SHP77 (cell line): ENCODE measurements at regions not wholly inside any gene's neighbourhood (a gene's known extent, or its start where the extent isn't known, plus 50 kb on each side); places are given as distances from the start of the nearest gene placed in this dataset.

Experiments used
- DNase-seq, 2 experiments: peaks; one replicate each; lab custom pipeline; 2025; lab: John Stamatoyannopoulos, UW

DNA sequence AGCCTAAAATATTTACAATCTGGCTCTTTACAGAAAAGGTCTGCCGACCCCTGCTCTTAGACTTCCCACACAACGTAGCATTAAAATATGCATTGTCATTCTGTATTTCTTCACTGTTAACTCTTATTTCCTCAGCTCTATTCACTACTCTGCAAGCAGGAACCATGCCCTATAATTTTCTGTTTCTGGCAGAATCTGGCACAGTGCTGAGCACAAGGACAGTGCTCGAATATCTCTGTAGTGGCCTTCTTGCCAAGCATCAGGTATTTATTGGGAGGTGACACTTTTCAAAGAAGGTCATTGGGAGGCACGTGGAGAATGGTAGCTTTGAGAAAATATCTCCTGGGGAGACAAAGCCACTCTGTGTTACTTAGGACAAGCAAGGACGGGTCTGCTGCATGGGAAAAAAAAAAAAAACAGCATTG lies 77.9 kb downstream of the PSMG1 start:
- DNase-seq, result no peak

DNA sequence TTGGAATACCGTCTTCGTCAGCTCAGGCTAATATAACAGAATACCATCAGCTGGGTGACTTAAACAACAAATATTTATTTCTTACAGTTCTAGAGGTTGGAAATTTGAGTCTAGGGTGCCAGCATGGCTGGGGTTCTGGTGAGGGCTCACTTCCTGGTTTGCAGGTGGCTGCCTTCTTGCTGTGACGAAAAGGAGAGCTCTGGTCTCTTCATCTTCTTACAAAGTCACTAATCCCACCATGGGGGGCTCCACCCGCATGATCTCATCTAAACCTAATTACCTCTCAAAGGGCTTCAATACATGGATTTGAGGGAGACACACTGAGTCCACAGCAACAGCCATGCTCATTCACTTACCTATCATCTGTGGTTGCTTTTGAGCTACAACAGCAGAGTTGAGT lies 78.3 kb downstream of the PSMG1 start:
- DNase-seq, result no peak

DNA sequence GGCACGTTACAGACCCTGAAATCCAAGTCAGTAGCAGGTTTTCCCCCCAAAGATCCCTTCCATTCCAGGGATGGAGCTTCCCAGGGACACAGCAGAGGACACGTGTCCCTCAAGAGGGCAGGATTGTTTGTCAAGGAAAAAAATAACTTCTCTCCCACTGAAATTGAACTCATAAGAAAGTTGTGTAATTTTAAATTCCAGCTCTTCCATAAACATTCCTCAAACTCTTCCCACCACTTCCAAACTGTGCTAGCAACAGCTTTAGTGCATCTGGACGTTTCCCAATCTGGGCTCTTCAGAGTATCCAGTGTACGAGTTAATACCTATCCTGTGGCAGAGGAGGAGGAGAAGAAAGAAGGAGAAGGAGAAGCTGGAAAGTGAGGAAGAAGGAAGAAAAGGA lies 79.6 kb downstream of the PSMG1 start:
- DNase-seq, result no peak

DNA sequence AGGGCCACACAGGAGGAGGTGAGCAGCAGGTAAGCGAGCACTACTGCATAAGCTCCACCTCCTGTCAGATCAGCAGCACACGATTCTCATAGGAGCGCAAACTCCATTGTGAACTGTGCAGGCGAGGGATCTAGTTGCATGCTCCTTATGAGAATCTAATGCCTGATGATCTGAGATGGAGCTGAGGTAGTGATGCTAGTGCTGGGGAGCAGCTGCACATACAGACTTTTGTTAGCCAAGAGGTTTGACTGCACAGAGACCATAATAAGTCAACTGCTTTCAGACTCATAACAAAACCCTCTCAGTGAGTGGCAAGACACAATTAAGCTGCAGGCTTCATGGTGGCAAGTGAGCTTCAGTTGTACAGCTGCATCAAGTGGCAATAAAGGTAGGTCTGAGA lies 83.4 kb downstream of the PSMG1 start:
- DNase-seq, result no peak

DNA sequence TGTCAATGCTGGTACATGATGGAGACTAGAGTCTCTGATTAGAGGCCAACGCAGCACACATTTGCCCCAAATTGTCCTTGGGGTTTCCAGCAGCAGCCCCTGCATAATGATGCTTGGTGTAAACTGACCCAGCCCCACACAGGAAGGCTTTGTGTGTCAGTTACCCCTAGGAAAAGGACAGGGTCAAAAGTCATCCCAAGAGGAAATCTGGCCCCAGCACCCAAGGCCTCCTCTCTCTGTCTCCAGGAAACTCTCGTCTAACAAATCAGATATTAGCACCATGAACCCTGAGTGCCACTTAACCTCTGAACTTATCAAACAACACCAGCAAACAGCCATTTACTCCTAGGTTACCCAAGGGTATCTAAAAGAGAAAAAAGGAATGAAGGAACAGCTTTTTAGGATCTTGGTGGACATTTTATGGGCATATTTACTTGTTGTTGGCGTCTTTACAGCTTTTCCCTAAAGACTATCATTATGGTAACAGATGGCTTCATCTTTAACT lies 84.5 kb downstream of the PSMG1 start:
- DNase-seq, result no peak

DNA sequence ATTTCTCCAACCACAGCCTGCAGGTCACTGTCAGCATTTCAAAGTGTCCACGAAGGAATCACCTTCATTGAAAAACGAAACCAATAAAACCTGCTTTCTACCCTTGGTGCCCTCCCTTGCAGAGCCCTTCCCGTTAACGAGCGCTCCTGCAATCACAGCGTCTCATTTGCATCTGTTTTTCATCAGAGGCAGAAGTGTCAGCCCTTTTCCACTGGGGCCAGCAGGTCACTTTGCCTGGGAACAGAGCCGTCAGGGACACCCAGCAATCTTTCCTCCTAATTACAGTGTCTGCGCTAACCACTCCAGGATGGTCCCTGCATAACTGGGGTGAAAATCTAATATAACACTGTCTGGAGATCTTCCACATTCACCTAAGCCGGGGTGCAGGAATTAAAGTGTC lies 85.3 kb downstream of the PSMG1 start:
- DNase-seq, result no peak

DNA sequence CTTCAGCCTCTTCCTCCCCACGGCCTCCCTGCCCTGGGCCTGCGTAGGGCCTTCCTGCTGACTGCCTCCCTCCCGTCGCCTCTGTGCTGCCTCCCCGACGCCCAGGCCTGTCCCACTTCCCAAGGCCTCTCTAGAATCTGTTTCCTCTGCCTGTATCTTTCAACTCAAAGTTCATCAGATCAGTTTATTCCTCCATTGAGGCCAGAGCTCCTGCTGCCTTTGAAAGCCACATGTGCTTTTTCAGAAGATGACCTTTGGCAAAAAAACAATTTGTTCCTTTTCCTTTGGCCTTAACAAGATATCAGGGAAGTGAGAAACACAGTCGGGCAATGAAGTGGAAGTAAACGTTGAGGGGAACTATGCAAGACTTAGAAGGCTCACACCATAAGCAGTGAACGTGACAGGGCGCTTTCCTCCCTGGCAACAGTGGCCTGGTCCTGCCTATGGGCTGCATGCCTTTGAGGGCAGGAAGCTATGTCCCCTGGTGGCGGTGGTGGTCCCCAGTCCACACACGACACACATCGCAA lies 85.9 kb downstream of the PSMG1 start:
- no peak for DNase-seq

DNA sequence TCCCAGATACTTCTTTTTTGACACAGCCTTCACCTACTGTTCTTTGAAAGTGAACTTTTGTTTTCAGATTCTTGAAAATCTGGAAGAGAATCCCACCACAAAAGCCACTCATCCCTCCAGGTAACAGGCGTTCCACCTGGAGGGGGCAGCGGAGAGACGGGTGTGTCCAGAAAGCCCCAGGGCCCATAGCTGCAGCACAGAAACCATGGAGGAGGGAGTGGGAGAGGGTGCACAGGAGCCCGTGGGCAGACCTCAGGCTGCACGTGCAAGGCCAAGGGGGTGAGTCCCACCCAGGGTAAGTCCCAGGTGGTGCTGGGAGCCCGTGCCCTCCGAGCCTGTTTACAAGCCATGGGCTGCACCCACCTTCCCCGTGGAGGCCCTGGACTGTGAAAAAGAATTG lies 86.5 kb downstream of the PSMG1 start:
- DNase-seq, result no peak

DNA sequence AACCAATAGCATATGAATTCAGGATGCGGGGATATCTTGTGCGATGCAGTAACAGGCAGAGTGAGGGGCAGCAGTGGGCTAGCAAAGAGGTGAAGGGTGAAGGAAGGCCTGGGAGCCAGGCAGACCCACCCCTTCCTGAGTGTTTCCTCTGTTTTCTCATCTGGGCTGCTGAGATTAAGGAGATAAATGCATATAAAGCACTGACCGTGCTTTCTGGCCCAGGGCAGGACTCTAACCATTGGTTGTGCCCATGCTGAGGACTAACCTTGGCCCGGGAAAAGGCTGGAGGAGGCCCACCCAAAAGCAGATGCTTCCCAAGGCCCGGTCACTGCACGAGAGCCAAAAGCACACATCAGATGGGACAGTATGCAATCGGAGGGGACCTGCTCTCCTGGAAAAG lies 87.6 kb downstream of the PSMG1 start:
- DNase-seq, result no peak

DNA sequence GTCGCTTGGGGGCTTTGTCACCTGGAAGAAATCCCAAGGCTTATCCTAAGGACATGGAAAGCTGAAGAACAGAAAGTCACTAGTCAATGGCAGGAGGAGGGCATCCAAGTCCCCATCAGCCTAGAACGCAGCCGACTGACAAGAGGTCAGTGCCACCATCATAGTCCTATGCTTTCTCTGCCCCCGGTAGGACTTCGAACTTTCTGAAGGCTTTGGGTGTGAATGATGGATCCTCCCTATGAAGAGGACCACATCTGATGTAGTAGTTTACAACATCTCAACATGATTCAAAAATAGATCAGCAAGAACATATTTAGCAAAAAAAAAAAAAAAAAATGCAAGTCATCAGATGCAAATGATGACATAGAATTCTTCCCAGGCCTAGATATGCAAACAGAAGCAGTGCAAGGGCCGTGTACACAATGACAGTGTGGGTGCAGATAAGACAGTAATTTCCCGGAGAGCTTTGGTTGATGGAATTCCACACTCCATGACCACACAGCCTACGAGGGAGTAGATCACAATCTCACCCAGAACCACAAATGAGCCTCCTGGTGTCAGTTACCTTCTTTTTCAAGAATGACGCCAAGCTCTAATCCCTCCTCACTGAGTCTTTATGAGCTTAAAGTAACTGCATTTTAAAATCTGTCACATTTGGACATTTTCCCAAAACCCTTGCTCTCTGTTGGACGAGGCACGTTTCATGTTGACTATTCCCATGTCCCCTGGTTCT lies 88.2 kb downstream of the PSMG1 start:
- DNase-seq, result no peak

DNA sequence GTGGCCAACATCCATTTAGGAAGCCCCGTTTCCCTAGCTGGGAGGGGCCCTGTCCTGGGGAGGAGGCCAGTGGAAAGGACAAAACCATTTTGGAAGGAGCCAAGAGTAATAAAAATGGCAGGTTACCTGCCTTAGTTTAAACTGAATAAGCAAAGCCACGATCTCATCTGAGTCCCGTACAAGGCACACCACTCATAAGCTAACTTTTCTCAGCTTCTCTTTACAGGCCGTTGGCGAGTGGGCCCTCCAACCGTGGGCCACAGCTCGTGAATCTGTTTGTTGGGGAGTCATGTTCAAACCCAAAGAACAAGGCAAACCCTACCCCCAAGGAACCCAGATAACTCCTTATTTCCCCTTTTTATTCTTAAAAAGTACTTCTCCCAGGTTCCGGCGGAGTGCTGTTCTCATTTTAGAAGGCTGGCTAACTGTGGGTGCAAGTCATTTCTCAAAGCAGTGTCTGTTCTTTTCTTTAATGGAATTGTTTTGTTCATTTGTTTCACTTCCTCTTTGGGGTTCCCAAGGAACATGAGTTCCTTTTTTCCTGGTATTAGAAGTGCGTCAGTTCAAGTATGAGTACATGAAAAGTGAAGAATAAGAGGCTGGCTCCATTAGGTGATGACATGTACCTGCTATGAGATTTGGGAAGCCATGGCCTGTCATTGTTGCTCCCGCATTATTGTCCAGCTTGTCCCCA lies 89.0 kb downstream of the PSMG1 start:
- DNase-seq, result no peak

DNA sequence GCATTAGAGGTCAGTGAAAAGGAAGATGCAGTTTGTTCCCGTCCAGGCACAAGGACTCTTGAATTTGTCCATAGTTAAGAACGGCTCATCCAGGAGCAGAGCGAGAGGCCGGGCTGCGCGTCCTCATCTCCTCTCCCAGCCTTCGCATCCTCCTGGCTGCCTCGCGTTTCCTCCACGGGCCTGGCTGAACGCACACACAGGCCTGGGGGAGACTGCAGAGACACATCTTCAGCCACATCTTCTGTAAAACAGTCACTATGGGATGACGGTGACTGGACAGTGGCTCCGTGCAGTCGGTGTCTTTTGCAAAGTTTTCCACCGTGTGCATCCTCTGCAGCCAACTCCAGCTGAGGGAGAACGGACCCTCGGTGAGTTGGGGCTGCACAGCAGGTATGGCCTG lies 89.7 kb downstream of the PSMG1 start:
- DNase-seq, result no peak

DNA sequence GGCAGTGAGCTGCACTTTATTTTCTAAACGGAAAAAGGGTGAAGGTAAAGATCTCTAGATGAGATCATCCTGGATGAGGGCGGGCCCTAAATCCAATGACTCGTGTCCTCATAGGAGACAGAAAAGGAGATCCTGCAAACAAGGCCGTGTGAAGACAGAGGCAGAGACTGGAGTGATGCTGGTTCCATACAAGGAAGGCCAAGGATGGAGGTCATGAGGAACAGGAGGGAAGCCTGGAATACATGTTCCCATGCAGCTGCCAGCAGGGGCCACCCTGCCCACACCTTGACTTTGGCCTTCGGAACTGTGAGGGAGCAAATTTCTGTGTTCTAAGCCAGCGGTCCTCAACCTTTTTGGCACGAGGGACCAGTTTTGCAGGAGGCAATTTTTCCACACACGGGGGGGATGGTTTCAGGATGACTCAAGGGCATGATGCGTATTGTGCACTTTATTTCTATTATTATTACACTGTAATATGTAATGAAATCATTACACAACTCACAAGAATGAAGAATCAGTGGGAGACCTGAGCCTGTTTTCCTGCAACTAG lies 94.3 kb downstream of the PSMG1 start:
- DNase-seq, result no peak

DNA sequence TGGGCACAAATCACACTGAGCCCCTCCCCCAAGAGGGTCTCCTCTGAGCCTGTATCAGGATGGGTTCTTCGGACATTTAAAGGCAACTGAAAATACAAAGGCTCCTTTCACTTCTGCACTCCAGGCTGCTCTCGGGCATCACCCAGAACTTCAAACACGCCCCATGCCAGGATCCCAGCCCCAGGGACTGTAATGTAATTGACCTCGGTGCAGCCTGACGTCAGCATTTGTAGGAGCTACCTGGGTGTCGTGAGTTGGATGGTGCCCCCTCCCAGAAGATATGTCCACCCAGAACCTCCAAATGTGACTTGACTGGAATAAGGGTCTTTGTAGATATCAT lies 95.2 kb downstream of the PSMG1 start:
- no peak for DNase-seq

DNA sequence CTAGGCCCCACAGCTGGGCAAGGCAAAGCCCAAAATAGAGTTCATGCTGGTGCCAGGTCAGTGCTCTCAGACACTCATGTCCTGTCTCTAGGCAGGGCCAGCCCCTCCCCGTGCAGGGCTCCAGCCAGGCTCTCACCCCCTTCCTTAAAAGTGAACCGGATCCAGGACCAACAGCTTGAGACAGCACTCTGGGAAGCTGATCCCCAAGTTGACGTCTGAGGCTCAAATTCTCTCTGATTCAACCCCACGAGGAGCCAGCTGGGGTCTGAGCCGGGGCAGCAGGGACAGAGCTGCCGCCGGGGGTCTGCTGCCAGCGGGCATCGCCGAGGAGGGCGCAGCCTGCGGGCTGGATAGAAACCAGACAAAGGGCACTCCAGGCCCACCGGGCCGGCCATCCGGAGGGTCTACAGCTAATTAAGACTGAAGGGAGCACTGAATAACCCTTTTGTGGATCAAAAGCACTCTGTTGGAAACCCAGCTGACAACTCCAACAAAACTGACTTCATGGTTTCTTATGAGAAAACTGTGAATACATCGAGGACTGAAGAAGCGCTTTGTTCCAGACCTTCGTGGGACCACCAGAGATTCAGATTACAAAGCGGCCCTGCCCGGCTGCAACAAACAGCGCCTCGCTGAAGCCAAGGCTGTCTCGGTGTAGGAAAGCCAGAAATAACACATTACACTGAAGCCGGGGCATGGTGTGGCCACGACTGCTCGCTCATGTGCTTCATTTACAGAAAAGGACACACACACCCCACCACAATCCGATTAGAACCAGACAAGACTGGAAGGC lies 95.8 kb downstream of the PSMG1 start:
- DNase-seq, result no peak

DNA sequence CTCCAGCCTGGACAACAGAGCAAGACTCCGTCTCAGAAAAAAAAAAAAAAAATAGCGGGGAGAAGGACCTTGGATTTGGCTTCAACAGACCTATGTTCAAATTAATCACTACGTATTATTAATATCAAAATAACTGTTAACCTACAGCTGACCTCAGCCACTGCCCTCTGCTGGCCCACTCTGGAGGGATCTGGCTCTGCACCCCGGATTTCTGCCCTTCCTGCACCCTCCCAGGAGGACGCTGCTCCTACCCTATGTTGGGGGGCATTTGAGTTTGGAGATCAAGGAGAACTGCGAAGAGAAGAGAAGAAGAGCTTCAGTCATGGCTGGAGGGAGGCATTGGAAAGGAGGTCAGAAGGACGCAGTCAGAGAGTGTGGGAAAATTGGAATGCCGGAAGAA lies 96.7 kb downstream of the PSMG1 start:
- no peak for DNase-seq

DNA sequence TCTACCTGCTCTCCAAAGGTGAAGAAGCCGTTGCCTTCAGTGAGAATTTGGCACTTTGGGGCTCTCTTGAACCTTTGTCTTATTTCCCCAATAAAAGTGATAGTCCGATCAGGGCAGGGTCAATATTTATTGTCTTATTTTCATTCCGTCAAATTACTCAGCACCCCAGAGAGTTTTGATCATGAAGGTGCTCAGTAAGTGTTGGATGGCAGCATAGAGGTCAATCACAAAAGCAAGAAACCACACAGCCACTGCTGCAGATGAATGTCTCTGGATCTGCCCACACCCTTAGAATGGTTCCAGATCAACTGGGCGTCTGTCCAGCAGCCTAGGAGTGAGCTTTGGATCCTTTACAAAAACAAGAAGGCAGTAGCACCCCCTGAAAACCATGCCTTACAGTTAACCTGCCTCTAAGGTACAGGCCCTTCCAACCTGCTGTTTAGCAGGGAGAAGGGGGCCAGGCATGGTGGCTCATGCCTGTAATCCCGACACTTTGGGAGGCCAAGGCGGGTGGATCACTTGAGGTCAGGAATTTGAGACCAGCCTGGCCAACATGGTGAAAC lies 97.3 kb downstream of the PSMG1 start:
- DNase-seq, result no peak

DNA sequence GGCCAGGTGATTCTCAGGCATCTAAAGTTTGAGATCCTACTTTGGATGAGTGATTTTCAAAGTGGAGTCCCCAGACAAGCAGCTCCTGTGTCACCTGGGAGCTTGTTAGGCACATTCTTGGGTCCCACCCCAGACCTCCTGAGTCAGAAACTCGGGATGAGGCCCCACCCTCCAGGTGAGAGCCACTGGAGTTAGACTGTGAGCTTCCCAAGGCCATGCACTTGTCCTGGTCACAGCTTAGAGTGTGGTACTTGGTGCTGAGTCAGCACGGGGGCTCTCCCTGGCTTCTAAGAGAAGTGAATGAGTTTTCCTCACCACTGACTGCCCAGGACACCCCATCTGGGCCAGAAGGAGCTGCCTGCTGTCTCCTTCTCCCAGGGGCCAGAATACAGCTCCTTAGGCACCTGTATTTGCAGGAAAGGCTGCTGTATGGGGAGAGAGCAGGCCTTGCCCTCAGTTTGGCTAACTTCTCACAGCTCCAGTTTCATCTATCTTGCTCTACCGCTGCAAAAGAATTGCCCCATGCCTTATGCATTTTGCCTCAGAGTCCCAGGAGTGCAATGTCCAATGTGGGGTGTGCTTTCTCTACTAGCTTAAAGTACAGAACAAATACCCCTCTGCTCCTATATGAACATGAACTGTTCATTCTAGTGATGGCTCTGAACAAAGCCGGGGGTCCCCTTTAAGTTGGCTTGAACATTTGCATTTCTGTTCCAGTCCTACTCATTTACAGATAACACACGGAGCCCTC lies 98.1 kb downstream of the PSMG1 start:
- no peak for DNase-seq

DNA sequence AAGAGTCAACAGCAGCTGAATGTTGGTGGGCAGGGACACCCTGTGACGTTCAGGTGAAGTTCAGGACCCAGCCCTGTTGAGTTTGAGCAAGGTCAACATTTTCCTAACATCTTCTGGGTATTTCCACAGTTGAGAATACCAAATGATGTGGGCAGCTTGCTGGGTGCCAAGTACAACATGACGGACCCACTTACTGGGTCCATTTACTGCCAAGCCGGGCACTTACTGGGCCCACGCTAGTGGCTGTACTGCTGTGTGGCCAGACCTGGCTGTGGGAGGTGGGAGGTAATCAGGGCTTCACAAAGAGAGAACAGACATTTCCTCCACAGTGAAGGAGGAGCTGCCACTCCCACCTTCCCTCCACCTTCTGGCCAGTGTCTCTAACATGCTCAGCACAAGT lies 99.2 kb downstream of the PSMG1 start:
- no peak for DNase-seq

DNA sequence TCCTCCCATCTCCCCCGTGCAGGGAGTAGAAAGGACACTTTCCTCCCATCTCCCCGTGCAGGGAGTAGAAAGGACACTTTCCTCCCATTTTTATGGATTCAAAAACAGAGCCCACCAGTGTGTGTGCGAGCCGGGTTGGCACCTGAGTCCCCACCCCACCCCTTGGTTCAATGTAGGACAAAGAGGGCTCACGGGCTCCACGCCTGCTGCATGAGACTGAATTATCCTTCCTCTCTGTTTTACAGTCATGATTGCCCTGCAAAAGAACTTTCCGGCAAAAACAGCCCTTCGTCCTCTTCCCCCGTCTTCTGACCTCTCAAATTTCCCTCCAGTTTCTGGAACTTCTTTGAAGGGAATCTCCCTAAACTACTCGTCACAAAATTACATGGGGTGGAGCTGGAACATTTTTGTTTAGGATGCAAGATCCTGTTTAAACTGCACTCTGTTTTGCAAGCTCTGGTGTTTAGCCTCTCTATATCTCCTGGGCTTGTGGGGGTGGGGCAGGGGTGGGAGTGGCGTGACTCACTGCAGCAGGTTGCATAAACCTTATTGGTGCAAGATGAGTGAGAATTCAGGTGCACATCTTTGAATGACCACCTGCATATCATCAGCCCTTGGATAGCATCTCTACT lies 99.8 kb downstream of the PSMG1 start:
- DNase-seq, result no peak
